A673 (cell line): ENCODE measurements at regions not wholly inside any gene's neighbourhood (a gene's known extent, or its start where the extent isn't known, plus 50 kb on each side); places are given as distances from the start of the nearest gene placed in this dataset.

Source experiments
- CTCF ChIP-seq: fragments of 300-800, 200-600 bp; sonication (generic); conservative IDR thresholded peaks from 2 replicates; pipeline ENCODE4 v1.5.1; 2017; ENCODE audit warnings: low read depth, mild to moderate bottlenecking, antibody characterized with exemption, low read length, moderate library complexity, mixed read lengths
- EZH2 ChIP-seq: fragments of 200-600 bp; sonication (generic); IDR thresholded peaks from 2 replicates; pipeline ENCODE4 v1.6.1; 2017; ENCODE audit warnings: borderline replicate concordance, low read depth, mild to moderate bottlenecking, mixed read lengths, antibody characterized with exemption, low read length; ENCODE audit not compliant: poor library complexity, severe bottlenecking

- no peak for TF ChIP-seq CTCF
- TF ChIP-seq EZH2: no peak
Observed at GRCh38 chr10:8407501-8408021, 353.1 kb downstream of the GATA3 start.
